RWPE2 (cell line): ENCODE measurements at regions not wholly inside any gene's neighbourhood (a gene's known extent, or its start where the extent isn't known, plus 50 kb on each side); places are given as distances from the start of the nearest gene placed in this dataset.

ENCODE experiments used
- ATAC-seq: fragments of 200-7000 bp; cut with Tn5 transposase; 3 replicates; pipeline ENCODE4 v1.9.1; 2021; ENCODE audit warnings: low read depth
- DNase-seq: peaks from one replicate; pipeline ENCODE4 v3.0.0-alpha.2; 2020; ENCODE audit warnings: low spot score
- H3K27ac ChIP-seq: fragments of 450-650 bp; 2 replicates; pipeline ENCODE4 v1.5.1; 2017; ENCODE audit warnings: mild to moderate bottlenecking; ENCODE audit not compliant: poor library complexity, severe bottlenecking
- H3K27me3 ChIP-seq: fragments of 250-450 bp; sonication (Bioruptor Pico); 2 replicates; pipeline ENCODE4 v1.5.1; 2021; ENCODE audit warnings: mild to moderate bottlenecking, moderate library complexity; ENCODE audit not compliant: insufficient read depth, poor library complexity, severe bottlenecking
- H3K36me3 ChIP-seq: fragments of 250-450 bp; sonication (Bioruptor Pico); 2 replicates; pipeline ENCODE4 v1.5.1; 2020; ENCODE audit warnings: low read depth, mild to moderate bottlenecking, moderate library complexity
- H3K4me1 ChIP-seq: fragments of 250-450 bp; sonication (Bioruptor Pico); 2 replicates; pipeline ENCODE4 v1.5.1; 2021; ENCODE audit warnings: mild to moderate bottlenecking, moderate library complexity; ENCODE audit not compliant: insufficient read depth, poor library complexity, severe bottlenecking
- H3K4me3 ChIP-seq: fragments of 250-450 bp; sonication (Bioruptor Pico); 2 replicates; pipeline ENCODE4 v1.5.1; 2021; ENCODE audit warnings: mild to moderate bottlenecking, moderate library complexity; ENCODE audit not compliant: severe bottlenecking
- H3K9me3 ChIP-seq: fragments of 250-450 bp; sonication (Bioruptor Pico); 2 replicates; pipeline ENCODE4 v1.5.1; 2021; ENCODE audit warnings: mild to moderate bottlenecking, moderate library complexity; ENCODE audit not compliant: severe bottlenecking
- TF ChIP-seq, protein P1 (sequence below): fragments of 450-650 bp; IDR thresholded peaks from one replicate; pipeline ENCODE4 v1.5.1; 2017; ENCODE audit warnings: mild to moderate bottlenecking, moderate library complexity; ENCODE audit not compliant: poor library complexity, severe bottlenecking

DNA sequence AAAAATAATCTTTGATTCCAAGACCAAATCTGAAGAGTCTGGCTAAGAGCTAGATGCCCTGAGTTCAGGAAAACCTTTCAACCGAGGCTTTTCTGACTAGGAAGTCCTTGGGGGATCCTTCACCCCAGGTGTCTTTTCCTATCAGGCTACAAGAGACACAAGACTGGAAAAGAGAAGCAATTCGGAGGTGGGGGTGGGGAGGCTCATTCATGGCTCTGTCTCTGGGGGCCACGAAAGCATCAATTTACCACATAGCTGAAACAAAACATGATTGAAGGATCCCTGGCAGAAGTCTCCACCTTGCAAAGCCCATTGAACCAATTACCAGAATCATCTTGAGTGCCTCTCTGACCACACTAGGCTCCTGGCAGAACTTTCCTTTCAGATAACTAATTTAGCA, 239.8 kb upstream of the SALL1 start:
- no peaks in the 10 kb centered on the region for H3K9me3 ChIP-seq
- peaks cover 4% of the 10 kb centered on the region for H3K4me1 ChIP-seq
- no peaks in the 10 kb centered on the region for H3K27me3 ChIP-seq
- H3K36me3 ChIP-seq: no peaks in the 10 kb centered on the region
- H3K27ac ChIP-seq: no peak overlapping the region
- no peak for DNase-seq
- TF ChIP-seq, protein P1, sequence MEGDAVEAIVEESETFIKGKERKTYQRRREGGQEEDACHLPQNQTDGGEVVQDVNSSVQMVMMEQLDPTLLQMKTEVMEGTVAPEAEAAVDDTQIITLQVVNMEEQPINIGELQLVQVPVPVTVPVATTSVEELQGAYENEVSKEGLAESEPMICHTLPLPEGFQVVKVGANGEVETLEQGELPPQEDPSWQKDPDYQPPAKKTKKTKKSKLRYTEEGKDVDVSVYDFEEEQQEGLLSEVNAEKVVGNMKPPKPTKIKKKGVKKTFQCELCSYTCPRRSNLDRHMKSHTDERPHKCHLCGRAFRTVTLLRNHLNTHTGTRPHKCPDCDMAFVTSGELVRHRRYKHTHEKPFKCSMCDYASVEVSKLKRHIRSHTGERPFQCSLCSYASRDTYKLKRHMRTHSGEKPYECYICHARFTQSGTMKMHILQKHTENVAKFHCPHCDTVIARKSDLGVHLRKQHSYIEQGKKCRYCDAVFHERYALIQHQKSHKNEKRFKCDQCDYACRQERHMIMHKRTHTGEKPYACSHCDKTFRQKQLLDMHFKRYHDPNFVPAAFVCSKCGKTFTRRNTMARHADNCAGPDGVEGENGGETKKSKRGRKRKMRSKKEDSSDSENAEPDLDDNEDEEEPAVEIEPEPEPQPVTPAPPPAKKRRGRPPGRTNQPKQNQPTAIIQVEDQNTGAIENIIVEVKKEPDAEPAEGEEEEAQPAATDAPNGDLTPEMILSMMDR: no peak
- no peak overlapping the region for H3K4me3 ChIP-seq
- no peak for ATAC-seq

DNA sequence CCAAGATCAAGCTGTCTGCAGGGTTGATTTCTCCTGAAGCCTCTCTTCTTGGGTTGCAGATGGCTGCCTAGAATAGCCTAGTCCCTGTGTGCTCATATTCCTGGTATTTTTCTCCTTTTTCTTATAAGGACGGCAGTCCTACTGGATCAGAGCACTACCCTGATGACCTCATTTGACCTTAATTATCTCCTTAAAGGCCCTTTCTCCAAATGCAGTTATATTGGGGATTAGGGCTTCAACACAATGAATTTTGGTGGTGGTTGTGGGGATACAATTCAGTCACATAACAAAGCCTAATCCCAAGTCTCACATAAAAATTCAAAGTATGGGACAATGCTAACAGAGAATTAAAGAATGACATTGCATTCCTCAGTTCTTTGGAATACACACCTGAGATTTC, 238.8 kb upstream of the SALL1 start:
- Histone ChIP-seq H3K4me3 (no peak overlapping the region), H3K27ac (no peak overlapping the region), H3K27me3 (no peaks in the 10 kb centered on the region), H3K9me3 (no peaks in the 10 kb centered on the region), H3K36me3 (no peaks in the 10 kb centered on the region), H3K4me1 (peaks cover 4% of the 10 kb centered on the region)
- TF ChIP-seq, protein P1: no peak
- ATAC-seq (no peak), DNase-seq (no peak)

DNA sequence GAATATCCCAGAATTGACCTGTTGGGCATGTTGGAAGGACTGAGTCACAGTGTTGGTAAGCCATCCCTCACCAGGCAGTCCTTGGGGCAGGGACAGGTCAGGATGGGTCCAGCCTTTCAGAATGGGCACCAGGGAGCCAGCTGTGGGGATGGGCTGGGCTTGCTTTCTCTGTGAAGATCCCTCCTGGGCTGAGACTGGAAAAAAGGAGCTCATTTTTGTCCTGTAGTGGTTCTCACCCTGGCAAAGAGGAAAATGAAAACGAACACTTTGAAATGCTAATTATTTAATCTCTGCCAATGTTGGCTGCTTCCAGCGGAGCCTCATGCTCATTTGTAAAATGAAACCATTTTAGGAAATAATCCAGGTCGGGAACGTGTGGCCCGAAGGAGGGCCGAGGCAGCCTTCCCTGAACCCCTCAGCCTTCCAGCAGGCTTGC, 237.5 kb upstream of the SALL1 start:
- Histone ChIP-seq H3K4me3 (no peak overlapping the region), H3K27me3 (no peaks in the 10 kb centered on the region), H3K36me3 (no peaks in the 10 kb centered on the region), H3K9me3 (no peaks in the 10 kb centered on the region), H3K27ac (no peak overlapping the region), H3K4me1 (peaks cover 10% of the 10 kb centered on the region)
- ATAC-seq (no peak), DNase-seq (no peak)
- TF ChIP-seq, protein P1: no peak

DNA sequence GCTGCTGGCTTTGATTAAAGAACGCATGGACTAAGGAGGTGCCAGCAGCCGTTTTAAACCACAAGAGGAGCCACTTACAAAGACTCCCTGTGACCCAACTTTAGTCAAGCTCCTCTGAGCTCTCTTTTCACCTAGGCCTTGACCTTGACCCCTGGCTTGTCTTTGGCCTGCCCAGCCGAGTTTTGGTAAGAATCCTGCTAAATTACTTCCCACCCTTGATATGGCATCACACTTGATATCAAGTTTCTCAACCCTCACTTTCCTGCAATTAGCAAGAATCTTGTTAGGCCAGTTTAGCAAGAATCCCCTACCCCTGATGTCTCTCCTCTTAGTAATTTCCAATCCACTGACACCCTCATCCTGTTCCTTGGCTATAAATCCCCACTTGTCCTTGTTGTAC, 232.8 kb upstream of the SALL1 start:
- Histone ChIP-seq H3K4me1 (peaks cover 7% of the 10 kb centered on the region), H3K27ac (no peak overlapping the region), H3K36me3 (no peaks in the 10 kb centered on the region), H3K27me3 (no peaks in the 10 kb centered on the region), H3K9me3 (no peaks in the 10 kb centered on the region), H3K4me3 (no peak overlapping the region)
- DNase-seq: no peak
- ATAC-seq: peak; percentile 53; the same call in 2 of the 3 replicates
- TF ChIP-seq, protein P1: no peak

DNA sequence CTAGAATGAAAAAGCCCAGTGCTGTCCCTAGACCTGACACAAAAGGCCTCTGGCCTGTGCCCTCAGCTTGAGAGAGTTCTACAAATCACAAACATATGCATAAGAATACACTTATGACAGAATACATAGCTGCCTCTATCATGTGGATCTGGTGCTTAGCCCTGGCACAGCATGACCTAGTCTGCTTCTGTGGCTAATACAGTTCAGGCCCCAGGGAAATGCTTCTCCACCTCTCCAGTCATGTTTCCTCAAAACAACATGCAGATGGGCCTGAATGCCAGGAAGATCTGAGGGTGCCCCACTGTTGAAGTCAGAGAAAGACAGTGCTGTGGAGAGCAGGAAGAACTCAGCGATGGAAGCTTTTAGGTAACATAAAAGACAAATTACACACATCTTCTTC, 231.9 kb upstream of the SALL1 start:
- Histone ChIP-seq H3K4me3 (no peak overlapping the region), H3K36me3 (no peaks in the 10 kb centered on the region), H3K4me1 (peaks cover 7% of the 10 kb centered on the region), H3K27me3 (no peaks in the 10 kb centered on the region), H3K9me3 (no peaks in the 10 kb centered on the region), H3K27ac (no peak overlapping the region)
- TF ChIP-seq, protein P1: no peak
- DNase-seq (no peak), ATAC-seq (no peak)
